Choroid plexus epithelial cell (primary cell): ENCODE measurements at regions not wholly inside any gene's neighbourhood (a gene's known extent, or its start where the extent isn't known, plus 50 kb on each side); places are given as distances from the start of the nearest gene placed in this dataset.
A peak's percentile ranks its signal among the peaks of the same experiment; 100 is the strongest.

Experiments
- DNase-seq: peaks from one replicate; pipeline ENCODE4 v3.0.0-alpha.2; 2010; ENCODE audit warnings: low read depth
- H3K4me3 ChIP-seq: 2 replicates; pipeline ENCODE4 v1.5.1; 2011; ENCODE audit warnings: low read depth, mild to moderate bottlenecking, control low read depth, low read length, moderate library complexity
- TF ChIP-seq, protein P1 (sequence below): conservative IDR thresholded peaks from 2 replicates; pipeline ENCODE4 v1.5.1; 2011; ENCODE audit warnings: low read depth, mild to moderate bottlenecking, control low read depth, inconsistent platforms, low read length, moderate library complexity

DNA sequence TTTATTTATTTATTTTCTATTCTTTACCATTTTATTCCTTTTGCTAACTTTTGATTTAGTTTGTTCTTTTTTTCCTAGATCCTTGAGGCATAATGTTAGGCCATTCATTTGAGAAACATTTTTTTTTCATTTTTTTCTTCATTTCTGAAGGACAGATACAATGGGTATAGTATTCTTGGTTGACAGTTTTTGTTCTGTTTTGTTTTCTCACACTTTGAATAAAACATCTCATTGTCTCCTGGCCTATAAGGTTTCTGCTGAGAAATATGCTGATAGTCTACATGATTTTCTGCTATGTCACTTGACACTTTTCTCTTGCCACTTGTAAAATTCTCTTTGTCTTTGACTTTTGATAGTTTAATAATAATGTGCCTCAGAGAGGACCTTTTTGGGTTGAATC is 294.6 kb upstream of the EPHA7 start:
- no peak overlapping the region for H3K4me3 ChIP-seq
- DNase-seq: no peak
- TF ChIP-seq, protein P1, sequence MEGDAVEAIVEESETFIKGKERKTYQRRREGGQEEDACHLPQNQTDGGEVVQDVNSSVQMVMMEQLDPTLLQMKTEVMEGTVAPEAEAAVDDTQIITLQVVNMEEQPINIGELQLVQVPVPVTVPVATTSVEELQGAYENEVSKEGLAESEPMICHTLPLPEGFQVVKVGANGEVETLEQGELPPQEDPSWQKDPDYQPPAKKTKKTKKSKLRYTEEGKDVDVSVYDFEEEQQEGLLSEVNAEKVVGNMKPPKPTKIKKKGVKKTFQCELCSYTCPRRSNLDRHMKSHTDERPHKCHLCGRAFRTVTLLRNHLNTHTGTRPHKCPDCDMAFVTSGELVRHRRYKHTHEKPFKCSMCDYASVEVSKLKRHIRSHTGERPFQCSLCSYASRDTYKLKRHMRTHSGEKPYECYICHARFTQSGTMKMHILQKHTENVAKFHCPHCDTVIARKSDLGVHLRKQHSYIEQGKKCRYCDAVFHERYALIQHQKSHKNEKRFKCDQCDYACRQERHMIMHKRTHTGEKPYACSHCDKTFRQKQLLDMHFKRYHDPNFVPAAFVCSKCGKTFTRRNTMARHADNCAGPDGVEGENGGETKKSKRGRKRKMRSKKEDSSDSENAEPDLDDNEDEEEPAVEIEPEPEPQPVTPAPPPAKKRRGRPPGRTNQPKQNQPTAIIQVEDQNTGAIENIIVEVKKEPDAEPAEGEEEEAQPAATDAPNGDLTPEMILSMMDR: no peak

- TF ChIP-seq, protein P1: no peak
- DNase-seq: no peak
- no peak overlapping the region for H3K4me3 ChIP-seq
These were observed 284.1 kb upstream of the EPHA7 start for GRCh38 chr6:93703431-93703830.

DNA sequence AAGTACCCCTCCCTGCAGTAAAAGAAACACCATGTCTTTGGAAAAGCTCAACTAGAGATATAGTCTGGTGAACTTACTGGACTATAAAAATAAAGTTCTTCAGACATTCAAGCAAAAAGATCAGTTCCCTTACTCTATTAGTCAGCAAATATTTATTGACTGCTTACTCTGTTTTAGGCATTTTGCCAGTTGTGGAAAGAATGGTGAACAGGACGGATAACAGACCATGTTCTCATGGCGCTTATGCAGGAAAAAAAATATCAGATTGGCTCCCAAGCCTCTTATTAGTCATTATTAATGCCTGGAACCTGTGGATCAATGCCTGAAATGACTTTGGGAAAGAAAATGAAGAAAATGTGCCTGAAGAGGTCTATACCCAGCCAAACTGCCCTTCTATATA is 282.2 kb upstream of the EPHA7 start:
- peak; percentile 48 for DNase-seq
- TF ChIP-seq, protein P1: no peak
- no peak overlapping the region for H3K4me3 ChIP-seq

- no peak for DNase-seq
- TF ChIP-seq, protein P1: no peak
- H3K4me3 ChIP-seq: no peak overlapping the region
These were observed 266.1 kb upstream of the EPHA7 start for GRCh38 chr6:93685494-93685893.

DNA sequence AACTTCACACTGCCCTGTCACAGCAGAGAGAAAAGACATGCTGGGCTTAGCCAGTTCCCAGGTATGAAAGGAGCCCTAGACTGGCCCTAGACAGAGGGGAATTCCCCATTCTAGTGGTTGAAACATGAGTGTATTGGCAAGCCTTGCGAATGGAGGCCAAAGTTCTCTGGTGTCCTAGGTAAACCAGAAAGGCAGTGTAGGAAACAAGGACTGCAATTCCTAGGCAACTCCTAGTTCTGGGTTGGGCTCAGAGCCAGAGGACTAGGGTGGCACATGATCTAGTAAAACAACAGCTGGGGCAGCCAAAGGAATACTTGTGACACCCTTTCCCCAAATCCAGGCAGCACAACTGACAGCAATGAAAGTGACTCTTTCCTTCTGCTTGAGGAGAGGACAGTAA is 265.0 kb upstream of the EPHA7 start:
- TF ChIP-seq, protein P1: no peak
- DNase-seq: peak; percentile 12
- no peak overlapping the region for H3K4me3 ChIP-seq

- no peak overlapping the region for H3K4me3 ChIP-seq
- TF ChIP-seq, protein P1: no peak
- peak; percentile 30 for DNase-seq
These were observed 260.5 kb upstream of the EPHA7 start for GRCh38 chr6:93679836-93680235.

DNA sequence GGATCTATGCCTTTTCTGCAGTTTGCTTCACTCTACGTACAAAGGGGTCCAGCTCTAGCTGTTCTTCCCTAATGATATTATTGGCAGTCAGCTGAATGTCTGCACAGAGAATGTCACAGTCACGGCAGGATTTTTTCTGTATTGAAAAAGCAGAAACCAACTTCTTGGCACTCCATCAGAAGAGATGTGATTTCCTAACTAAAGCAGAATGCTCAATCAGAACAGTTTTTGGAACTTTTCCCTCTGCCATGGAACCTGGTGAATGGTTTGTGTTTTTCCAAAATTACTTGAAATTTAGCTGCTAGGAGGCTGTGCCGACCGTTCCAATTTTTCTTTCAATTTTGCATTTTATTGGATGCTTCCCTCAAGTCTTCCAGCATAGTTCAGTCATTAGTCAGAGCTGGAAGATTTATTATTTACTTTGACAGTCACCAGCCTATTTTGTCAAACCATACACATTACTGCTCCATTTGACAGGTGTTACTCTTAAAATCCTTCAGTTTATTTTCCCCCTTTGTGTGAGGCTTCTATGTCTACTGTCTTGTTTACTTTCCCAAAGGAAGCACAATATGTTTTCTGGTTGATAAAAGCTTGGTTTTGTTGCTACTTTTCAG is 259.6 kb upstream of the EPHA7 start:
- DNase-seq: peak; percentile 29
- TF ChIP-seq, protein P1: no peak
- peak overlapping the region; percentile 29 for H3K4me3 ChIP-seq
